Loucy (cell line): ENCODE measurements at regions not wholly inside any gene's neighbourhood (a gene's known extent, or its start where the extent isn't known, plus 50 kb on each side); places are given as distances from the start of the nearest gene placed in this dataset.

ENCODE experiments used
- H2AFZ ChIP-seq: fragments of 200-600 bp; sonication (generic); 2 replicates; pipeline ENCODE4 v1.6.0; 2016; ENCODE audit warnings: antibody characterized with exemption, mild to moderate bottlenecking, low read length, moderate library complexity
- H3F3A ChIP-seq: fragments of 200-600 bp; 2 replicates; pipeline ENCODE4 v1.6.0; 2016; ENCODE audit warnings: antibody characterized with exemption, low read depth, mild to moderate bottlenecking
- H3K27me3 ChIP-seq: fragments of 200-600 bp; sonication (generic); 2 replicates; pipeline ENCODE4 v1.6.1; 2014; ENCODE audit warnings: low read length, mild to moderate bottlenecking; ENCODE audit not compliant: insufficient read depth, poor library complexity, severe bottlenecking
- H3K36me3 ChIP-seq: fragments of 200-600 bp; sonication (generic); 2 replicates; pipeline ENCODE4 v1.6.1; 2016; ENCODE audit warnings: low read length; ENCODE audit not compliant: insufficient read depth
- H3K4me1 ChIP-seq: fragments of 200-600 bp; sonication (generic); 2 replicates; pipeline ENCODE4 v1.5.1; 2014; ENCODE audit warnings: low read length, mild to moderate bottlenecking; ENCODE audit not compliant: insufficient read depth, poor library complexity, severe bottlenecking
- H3K4me2 ChIP-seq: fragments of 200-600 bp; sonication (generic); 2 replicates; pipeline ENCODE4 v1.6.0; 2014; ENCODE audit warnings: antibody characterized with exemption, low read length, low read depth, mild to moderate bottlenecking; ENCODE audit not compliant: poor library complexity, severe bottlenecking
- H3K4me3 ChIP-seq: fragments of 200-600 bp; sonication (generic); 2 replicates; pipeline ENCODE4 v1.5.1; 2014; ENCODE audit warnings: low read length, mild to moderate bottlenecking, mixed read lengths; ENCODE audit not compliant: poor library complexity, severe bottlenecking
- H3K79me2 ChIP-seq: fragments of 200-600 bp; sonication (generic); 2 replicates; pipeline ENCODE4 v1.6.1; 2014; ENCODE audit warnings: low read length; ENCODE audit not compliant: insufficient read depth
- H3K9ac ChIP-seq: fragments of 200-600 bp; sonication (generic); 2 replicates; pipeline ENCODE4 v1.6.0; 2014; ENCODE audit warnings: mild to moderate bottlenecking, low read depth, low read length, moderate library complexity; ENCODE audit not compliant: poor library complexity, severe bottlenecking
- H3K9me2 ChIP-seq: fragments of 200-600 bp; sonication (generic); replicated peaks from 2 replicates; pipeline ENCODE4 v1.6.1; 2016; ENCODE audit warnings: low read depth, low read length, mixed read lengths
- H3K9me3 ChIP-seq: fragments of 200-600 bp; sonication (generic); 2 replicates; pipeline ENCODE4 v1.6.1; 2014; ENCODE audit warnings: mild to moderate bottlenecking, antibody characterized with exemption, low read length, low read depth; ENCODE audit not compliant: insufficient read depth
- H4K20me1 ChIP-seq: fragments of 200-600 bp; sonication (generic); 2 replicates; pipeline ENCODE4 v1.6.0; 2014; ENCODE audit warnings: antibody characterized with exemption, low read length, mild to moderate bottlenecking; ENCODE audit not compliant: insufficient read depth, poor library complexity, severe bottlenecking
- CTCF ChIP-seq: fragments of 200-600 bp; sonication (generic); conservative IDR thresholded peaks from 2 replicates; pipeline ENCODE4 v1.5.1; 2014; ENCODE audit warnings: mild to moderate bottlenecking, antibody characterized with exemption, low read length
- EZH2phosphoT487 ChIP-seq: fragments of 200-600 bp; IDR thresholded peaks from 2 replicates; pipeline ENCODE4 v1.6.1; 2018; ENCODE audit warnings: antibody characterized with exemption, mild to moderate bottlenecking, moderate library complexity, borderline replicate concordance

DNA sequence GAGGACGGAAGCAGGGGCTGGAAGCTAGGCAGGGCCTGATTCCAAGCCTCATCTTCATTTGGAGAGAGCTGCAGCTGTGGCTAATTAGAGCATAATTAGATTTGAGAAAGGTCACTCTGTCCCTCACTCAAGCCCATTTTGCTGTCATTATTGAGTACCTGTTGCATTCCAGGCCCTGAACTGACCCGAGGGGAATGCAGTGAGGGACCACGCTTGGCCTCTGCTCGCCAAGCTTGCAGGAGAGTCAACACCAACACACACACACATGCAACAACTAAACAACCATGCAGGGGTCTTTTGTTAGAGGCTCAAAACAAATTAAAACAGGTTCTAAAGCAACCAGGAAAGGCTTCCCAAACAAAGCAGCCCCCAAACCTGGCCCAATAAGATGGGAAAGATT lies 52.7 kb upstream of the MAMLD1 start:
- Histone ChIP-seq H3K4me3 (no peak overlapping the region), H2AFZ (no peak overlapping the region), H3K27me3 (no peaks in the 10 kb centered on the region), H3K4me2 (no peak overlapping the region), H4K20me1 (no peaks in the 10 kb centered on the region), H3K4me1 (peaks cover 19% of the 10 kb centered on the region), H3K9me3 (no peaks in the 10 kb centered on the region), H3K9me2 (no peaks in the 10 kb centered on the region), H3F3A (no peaks in the 10 kb centered on the region), H3K9ac (no peak overlapping the region), H3K79me2 (no peaks in the 10 kb centered on the region), H3K36me3 (no peaks in the 10 kb centered on the region)
- TF ChIP-seq EZH2phosphoT487 (no peak), CTCF (no peak)

GRCh38 chrX:150310881-150311280 lies 52.2 kb upstream of the MAMLD1 start:
- H3K27me3 ChIP-seq = no peaks in the 10 kb centered on the region
- H3K9me2 ChIP-seq = no peaks in the 10 kb centered on the region
- no peak overlapping the region for H3K9ac ChIP-seq
- no peak overlapping the region for H3K4me2 ChIP-seq
- H3F3A ChIP-seq = no peaks in the 10 kb centered on the region
- TF ChIP-seq CTCF (no peak), EZH2phosphoT487 (no peak)
- H3K4me1 ChIP-seq = peaks cover 19% of the 10 kb centered on the region
- no peak overlapping the region for H3K4me3 ChIP-seq
- no peaks in the 10 kb centered on the region for H4K20me1 ChIP-seq
- H3K9me3 ChIP-seq = no peaks in the 10 kb centered on the region
- H3K79me2 ChIP-seq = no peaks in the 10 kb centered on the region
- H3K36me3 ChIP-seq = no peaks in the 10 kb centered on the region
- H2AFZ ChIP-seq = no peak overlapping the region

- Histone ChIP-seq H3K79me2 (no peaks in the 10 kb centered on the region), H3K9ac (no peak overlapping the region), H3K27me3 (no peaks in the 10 kb centered on the region), H3K36me3 (no peaks in the 10 kb centered on the region), H3K4me1 (peaks cover 17% of the 10 kb centered on the region), H3K9me3 (no peaks in the 10 kb centered on the region), H4K20me1 (no peaks in the 10 kb centered on the region), H3K4me2 (no peak overlapping the region), H3K9me2 (no peaks in the 10 kb centered on the region), H2AFZ (no peak overlapping the region), H3F3A (no peaks in the 10 kb centered on the region), H3K4me3 (no peak overlapping the region)
- TF ChIP-seq CTCF = no peak
- no peak for TF ChIP-seq EZH2phosphoT487
Measured at GRCh38 chrX:150312931-150313330, 50.2 kb upstream of the MAMLD1 start.
